ENCODE measurements at regions not wholly inside any gene's neighbourhood (a gene's known extent, or its start where the extent isn't known, plus 50 kb on each side); places are given as distances from the start of the nearest gene placed in this dataset.

DNA sequence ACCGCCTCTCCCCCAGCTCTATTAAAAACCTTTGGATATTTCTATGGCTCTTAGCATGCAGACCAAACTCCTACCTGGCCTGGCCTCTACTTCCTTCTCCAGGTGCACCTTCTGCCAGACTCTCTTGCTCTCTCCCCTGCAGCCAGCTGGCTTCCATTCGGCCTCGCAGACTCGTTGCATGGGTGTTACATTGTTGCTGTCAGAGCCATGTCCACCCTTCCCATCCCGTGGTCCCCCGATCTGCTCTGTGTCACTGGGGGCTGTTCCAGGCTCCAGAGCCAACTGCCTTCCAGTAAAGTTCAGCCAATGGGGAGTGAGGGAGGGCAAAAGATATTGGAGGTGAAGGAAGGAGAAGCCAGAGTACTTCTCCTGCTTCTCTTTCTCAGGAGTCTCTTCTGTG, 112.5 kb upstream of the LGALSL start (continued):
- TF ChIP-seq STAT1 (IDR thresholded peaks at IDR 0.05; ENCODE audit: unreplicated experiment) (no peak), POLR2AphosphoS5 (IDR thresholded peaks at IDR 0.05; ENCODE audit: low read depth) (no peak)

DNA sequence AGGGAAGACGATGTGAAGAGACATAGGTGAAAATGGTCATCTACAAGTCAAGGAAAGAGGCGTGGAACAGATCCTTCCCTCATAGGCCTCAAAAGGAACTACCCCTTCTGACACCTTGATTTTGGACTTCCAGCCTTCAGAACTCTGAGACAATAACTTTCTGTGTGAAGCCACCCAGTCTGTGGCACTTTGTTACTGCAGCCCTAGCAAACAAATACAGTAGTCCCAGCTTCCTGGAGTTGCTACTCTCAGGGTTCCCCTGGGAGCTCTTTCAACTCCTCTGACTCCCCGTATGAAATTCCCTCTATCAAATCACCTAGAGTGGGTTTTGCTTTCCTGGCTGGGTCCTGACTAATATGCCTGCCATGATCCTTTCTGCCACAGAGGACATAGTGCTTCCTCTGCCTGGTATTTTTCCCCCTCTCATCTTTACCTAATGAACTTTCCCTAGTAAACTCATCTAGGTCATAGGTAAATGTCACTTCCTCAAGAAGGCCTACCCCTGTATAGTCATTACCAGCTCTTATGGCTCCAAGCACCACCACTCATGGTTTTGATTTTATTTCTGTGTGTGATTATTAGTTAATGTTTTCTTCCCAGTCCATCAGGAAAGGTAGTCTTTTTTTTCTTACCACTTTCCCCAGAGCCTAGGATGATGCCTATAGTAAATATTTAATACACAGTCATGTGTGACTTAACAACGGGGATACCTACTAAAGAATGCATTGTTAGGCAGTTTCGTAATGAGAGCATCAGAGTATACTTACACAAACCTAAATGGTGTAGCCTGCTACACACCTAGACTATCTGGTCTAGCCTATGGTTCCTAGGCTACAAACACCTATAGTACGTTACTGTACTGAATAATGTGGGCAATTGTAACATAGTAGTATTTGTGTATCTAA, 111.5 kb upstream of the LGALSL start:
- H3K4me1 ChIP-seq (ENCODE audit: insufficient read depth), result no peaks in the 10 kb centered on the region; the same call in 1 of the 2 replicates
- H3K27me3 Mint-ChIP-seq (ENCODE audit: insufficient read depth, low read depth, poor library complexity), result no peaks in the 10 kb centered on the region
- H4K20me1 ChIP-seq (replicated peaks; ENCODE audit: insufficient read depth), result no peaks in the 10 kb centered on the region
- peaks cover 18% of the 10 kb centered on the region; the same call in 2 of the 3 replicates for H3K4me1 Mint-ChIP-seq
- no peaks in the 10 kb centered on the region for H3K36me3 ChIP-seq (ENCODE audit: insufficient read depth)
- H3K9me2 ChIP-seq (ENCODE audit: insufficient read depth), result peaks cover 14% of the 10 kb centered on the region; the same call in 1 of the 2 replicates
- H3K4me3 Mint-ChIP-seq, result no peak overlapping the region
- DNase-seq (ENCODE audit: low spot score), result no peak
- no peaks in the 10 kb centered on the region for H3K36me3 Mint-ChIP-seq (ENCODE audit: low read depth)
- H3K27ac Mint-ChIP-seq, result no peak overlapping the region
- no peak overlapping the region for H3K4me3 ChIP-seq
- H3K27ac ChIP-seq (ENCODE audit: low read depth), result no peak overlapping the region
- H3K4me2 ChIP-seq, result no peak overlapping the region
- no peak overlapping the region; the same call in 1 of the 2 replicates for H2AFZ ChIP-seq
- no peaks in the 10 kb centered on the region for H3K27me3 ChIP-seq (ENCODE audit: insufficient read depth)
- no peaks in the 10 kb centered on the region; the same call in 2 of the 3 replicates for H3K9me3 Mint-ChIP-seq
- no peaks in the 10 kb centered on the region for H3K79me2 ChIP-seq (replicated peaks; ENCODE audit: insufficient read depth)
- ATAC-seq, result no peak
- no peaks in the 10 kb centered on the region for H3F3A ChIP-seq (replicated peaks; ENCODE audit: low read depth)
- TF ChIP-seq, protein P1, sequence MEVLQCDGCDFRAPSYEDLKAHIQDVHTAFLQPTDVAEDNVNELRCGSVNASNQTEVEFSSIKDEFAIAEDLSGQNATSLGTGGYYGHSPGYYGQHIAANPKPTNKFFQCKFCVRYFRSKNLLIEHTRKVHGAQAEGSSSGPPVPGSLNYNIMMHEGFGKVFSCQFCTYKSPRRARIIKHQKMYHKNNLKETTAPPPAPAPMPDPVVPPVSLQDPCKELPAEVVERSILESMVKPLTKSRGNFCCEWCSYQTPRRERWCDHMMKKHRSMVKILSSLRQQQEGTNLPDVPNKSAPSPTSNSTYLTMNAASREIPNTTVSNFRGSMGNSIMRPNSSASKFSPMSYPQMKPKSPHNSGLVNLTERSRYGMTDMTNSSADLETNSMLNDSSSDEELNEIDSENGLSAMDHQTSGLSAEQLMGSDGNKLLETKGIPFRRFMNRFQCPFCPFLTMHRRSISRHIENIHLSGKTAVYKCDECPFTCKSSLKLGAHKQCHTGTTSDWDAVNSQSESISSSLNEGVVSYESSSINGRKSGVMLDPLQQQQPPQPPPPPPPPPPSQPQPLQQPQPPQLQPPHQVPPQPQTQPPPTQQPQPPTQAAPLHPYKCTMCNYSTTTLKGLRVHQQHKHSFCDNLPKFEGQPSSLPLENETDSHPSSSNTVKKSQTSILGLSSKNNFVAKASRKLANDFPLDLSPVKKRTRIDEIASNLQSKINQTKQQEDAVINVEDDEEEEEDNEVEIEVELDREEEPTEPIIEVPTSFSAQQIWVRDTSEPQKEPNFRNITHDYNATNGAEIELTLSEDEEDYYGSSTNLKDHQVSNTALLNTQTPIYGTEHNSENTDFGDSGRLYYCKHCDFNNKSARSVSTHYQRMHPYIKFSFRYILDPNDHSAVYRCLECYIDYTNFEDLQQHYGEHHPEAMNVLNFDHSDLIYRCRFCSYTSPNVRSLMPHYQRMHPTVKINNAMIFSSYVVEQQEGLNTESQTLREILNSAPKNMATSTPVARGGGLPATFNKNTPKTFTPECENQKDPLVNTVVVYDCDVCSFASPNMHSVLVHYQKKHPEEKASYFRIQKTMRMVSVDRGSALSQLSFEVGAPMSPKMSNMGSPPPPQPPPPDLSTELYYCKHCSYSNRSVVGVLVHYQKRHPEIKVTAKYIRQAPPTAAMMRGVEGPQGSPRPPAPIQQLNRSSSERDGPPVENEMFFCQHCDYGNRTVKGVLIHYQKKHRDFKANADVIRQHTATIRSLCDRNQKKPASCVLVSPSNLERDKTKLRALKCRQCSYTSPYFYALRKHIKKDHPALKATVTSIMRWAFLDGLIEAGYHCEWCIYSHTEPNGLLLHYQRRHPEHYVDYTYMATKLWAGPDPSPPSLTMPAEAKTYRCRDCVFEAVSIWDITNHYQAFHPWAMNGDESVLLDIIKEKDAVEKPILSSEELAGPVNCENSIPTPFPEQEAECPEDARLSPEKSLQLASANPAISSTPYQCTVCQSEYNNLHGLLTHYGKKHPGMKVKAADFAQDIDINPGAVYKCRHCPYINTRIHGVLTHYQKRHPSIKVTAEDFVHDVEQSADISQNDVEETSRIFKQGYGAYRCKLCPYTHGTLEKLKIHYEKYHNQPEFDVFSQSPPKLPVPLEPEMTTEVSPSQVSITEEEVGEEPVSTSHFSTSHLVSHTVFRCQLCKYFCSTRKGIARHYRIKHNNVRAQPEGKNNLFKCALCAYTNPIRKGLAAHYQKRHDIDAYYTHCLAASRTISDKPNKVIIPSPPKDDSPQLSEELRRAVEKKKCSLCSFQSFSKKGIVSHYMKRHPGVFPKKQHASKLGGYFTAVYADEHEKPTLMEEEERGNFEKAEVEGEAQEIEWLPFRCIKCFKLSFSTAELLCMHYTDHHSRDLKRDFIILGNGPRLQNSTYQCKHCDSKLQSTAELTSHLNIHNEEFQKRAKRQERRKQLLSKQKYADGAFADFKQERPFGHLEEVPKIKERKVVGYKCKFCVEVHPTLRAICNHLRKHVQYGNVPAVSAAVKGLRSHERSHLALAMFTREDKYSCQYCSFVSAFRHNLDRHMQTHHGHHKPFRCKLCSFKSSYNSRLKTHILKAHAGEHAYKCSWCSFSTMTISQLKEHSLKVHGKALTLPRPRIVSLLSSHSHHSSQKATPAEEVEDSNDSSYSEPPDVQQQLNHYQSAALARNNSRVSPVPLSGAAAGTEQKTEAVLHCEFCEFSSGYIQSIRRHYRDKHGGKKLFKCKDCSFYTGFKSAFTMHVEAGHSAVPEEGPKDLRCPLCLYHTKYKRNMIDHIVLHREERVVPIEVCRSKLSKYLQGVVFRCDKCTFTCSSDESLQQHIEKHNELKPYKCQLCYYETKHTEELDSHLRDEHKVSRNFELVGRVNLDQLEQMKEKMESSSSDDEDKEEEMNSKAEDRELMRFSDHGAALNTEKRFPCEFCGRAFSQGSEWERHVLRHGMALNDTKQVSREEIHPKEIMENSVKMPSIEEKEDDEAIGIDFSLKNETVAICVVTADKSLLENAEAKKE (CRISPR knock-in tag; IDR thresholded peaks at IDR 0.05), result no peak
- TF ChIP-seq STAT1 (IDR thresholded peaks at IDR 0.05; ENCODE audit: unreplicated experiment) (no peak), EZH2phosphoT487 (IDR thresholded peaks at IDR 0.05; ENCODE audit: unreplicated experiment) (no peak), ZNF331 (CRISPR knock-in tag; IDR thresholded peaks at IDR 0.05; ENCODE audit: low read depth) (no peak), POLR2AphosphoS5 (IDR thresholded peaks at IDR 0.05; ENCODE audit: low read depth) (no peak), EZH2 (IDR thresholded peaks at IDR 0.05; ENCODE audit: low read depth, unreplicated experiment) (no peak), ZNF114 (CRISPR knock-in tag; IDR thresholded peaks at IDR 0.05) (no peak), NANOG (IDR thresholded peaks at IDR 0.05; ENCODE audit: borderline replicate concordance) (no peak)
- TF ChIP-seq, protein P2, sequence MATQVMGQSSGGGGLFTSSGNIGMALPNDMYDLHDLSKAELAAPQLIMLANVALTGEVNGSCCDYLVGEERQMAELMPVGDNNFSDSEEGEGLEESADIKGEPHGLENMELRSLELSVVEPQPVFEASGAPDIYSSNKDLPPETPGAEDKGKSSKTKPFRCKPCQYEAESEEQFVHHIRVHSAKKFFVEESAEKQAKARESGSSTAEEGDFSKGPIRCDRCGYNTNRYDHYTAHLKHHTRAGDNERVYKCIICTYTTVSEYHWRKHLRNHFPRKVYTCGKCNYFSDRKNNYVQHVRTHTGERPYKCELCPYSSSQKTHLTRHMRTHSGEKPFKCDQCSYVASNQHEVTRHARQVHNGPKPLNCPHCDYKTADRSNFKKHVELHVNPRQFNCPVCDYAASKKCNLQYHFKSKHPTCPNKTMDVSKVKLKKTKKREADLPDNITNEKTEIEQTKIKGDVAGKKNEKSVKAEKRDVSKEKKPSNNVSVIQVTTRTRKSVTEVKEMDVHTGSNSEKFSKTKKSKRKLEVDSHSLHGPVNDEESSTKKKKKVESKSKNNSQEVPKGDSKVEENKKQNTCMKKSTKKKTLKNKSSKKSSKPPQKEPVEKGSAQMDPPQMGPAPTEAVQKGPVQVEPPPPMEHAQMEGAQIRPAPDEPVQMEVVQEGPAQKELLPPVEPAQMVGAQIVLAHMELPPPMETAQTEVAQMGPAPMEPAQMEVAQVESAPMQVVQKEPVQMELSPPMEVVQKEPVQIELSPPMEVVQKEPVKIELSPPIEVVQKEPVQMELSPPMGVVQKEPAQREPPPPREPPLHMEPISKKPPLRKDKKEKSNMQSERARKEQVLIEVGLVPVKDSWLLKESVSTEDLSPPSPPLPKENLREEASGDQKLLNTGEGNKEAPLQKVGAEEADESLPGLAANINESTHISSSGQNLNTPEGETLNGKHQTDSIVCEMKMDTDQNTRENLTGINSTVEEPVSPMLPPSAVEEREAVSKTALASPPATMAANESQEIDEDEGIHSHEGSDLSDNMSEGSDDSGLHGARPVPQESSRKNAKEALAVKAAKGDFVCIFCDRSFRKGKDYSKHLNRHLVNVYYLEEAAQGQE (IDR thresholded peaks at IDR 0.05; ENCODE audit: unreplicated experiment), result no peak
- TF ChIP-seq, protein P3, sequence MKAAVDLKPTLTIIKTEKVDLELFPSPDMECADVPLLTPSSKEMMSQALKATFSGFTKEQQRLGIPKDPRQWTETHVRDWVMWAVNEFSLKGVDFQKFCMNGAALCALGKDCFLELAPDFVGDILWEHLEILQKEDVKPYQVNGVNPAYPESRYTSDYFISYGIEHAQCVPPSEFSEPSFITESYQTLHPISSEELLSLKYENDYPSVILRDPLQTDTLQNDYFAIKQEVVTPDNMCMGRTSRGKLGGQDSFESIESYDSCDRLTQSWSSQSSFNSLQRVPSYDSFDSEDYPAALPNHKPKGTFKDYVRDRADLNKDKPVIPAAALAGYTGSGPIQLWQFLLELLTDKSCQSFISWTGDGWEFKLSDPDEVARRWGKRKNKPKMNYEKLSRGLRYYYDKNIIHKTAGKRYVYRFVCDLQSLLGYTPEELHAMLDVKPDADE (IDR thresholded peaks at IDR 0.05), result no peak
- TF ChIP-seq, protein P4, sequence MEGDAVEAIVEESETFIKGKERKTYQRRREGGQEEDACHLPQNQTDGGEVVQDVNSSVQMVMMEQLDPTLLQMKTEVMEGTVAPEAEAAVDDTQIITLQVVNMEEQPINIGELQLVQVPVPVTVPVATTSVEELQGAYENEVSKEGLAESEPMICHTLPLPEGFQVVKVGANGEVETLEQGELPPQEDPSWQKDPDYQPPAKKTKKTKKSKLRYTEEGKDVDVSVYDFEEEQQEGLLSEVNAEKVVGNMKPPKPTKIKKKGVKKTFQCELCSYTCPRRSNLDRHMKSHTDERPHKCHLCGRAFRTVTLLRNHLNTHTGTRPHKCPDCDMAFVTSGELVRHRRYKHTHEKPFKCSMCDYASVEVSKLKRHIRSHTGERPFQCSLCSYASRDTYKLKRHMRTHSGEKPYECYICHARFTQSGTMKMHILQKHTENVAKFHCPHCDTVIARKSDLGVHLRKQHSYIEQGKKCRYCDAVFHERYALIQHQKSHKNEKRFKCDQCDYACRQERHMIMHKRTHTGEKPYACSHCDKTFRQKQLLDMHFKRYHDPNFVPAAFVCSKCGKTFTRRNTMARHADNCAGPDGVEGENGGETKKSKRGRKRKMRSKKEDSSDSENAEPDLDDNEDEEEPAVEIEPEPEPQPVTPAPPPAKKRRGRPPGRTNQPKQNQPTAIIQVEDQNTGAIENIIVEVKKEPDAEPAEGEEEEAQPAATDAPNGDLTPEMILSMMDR (conservative IDR thresholded peaks at IDR 0.05; ENCODE audit: low read depth in 2 of 2), result no peak

Measured in GM23338 (cell line).